ENCODE measurements at regions not wholly inside any gene's neighbourhood (a gene's known extent, or its start where the extent isn't known, plus 50 kb on each side); places are given as distances from the start of the nearest gene placed in this dataset.

GRCh38 chr10:120719333-120719732, 131.8 kb upstream of the WDR11 start:
- TF ChIP-seq CTCF (IDR thresholded peaks at IDR 0.05; ENCODE audit: insufficient read depth, low read length): no peak
- H3K4me3 ChIP-seq (ENCODE audit: low read depth, low read length): no peak overlapping the region

GRCh38 chr10:120727001-120727400, 124.2 kb upstream of the WDR11 start:
- DNase-seq (ENCODE audit: low read depth): peak; percentile 59
- TF ChIP-seq CTCF (IDR thresholded peaks at IDR 0.05; ENCODE audit: insufficient read depth, low read length): no peak
- no peak overlapping the region for H3K4me3 ChIP-seq (ENCODE audit: low read depth, low read length)

More at GRCh38 chr10:120719333-120719732, 131.8 kb upstream of the WDR11 start:
- DNase-seq (ENCODE audit: low read depth): no peak

- no peak for TF ChIP-seq CTCF (IDR thresholded peaks at IDR 0.05; ENCODE audit: insufficient read depth, low read length)
- no peak for DNase-seq (ENCODE audit: low read depth)
- no peak overlapping the region for H3K4me3 ChIP-seq (ENCODE audit: low read depth, low read length)
These were observed 121.6 kb upstream of the WDR11 start for GRCh38 chr10:120729547-120729946.

- peak; percentile 12 for DNase-seq (ENCODE audit: low read depth)
- no peak overlapping the region for H3K4me3 ChIP-seq (ENCODE audit: low read depth, low read length)
- TF ChIP-seq CTCF (IDR thresholded peaks at IDR 0.05; ENCODE audit: insufficient read depth, low read length): no peak
These were observed 119.1 kb upstream of the WDR11 start for GRCh38 chr10:120732067-120732466.

GRCh38 chr10:120732643-120733313, 118.4 kb upstream of the WDR11 start:
- no peak for DNase-seq (ENCODE audit: low read depth)
- no peak overlapping the region for H3K4me3 ChIP-seq (ENCODE audit: low read depth, low read length)
- TF ChIP-seq CTCF (IDR thresholded peaks at IDR 0.05; ENCODE audit: insufficient read depth, low read length): no peak

- no peak for TF ChIP-seq CTCF (IDR thresholded peaks at IDR 0.05; ENCODE audit: insufficient read depth, low read length)
- DNase-seq (ENCODE audit: low read depth): peak; percentile 50
These were observed 116.6 kb upstream of the WDR11 start for GRCh38 chr10:120734483-120735078.

More at GRCh38 chr10:120734483-120735078, 116.6 kb upstream of the WDR11 start:
- H3K4me3 ChIP-seq (ENCODE audit: low read depth, low read length): no peak overlapping the region

Data from fibroblast of the aortic adventitia (primary cell).